ENCODE measurements at regions not wholly inside any gene's neighbourhood (a gene's known extent, or its start where the extent isn't known, plus 50 kb on each side); places are given as distances from the start of the nearest gene placed in this dataset.

DNA sequence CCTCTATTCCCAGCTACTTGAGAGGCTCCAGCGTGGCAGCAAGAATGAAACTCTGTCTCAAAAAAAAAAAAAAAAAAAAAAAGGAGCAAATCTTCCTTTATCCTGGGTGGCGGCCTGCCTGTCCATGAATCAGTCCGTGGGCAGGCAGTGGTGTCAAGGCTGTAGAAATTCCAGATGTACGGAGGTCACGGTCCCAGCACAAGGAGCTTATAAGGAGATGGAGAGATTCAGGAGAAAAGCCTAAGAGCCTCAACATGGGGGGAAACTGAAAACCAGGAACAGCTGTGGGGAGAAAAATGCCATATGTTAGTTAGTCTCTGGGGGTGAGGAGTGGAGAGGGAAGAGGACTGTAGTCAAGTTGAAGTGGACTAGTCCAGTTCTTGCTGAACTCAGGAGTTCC lies 130.5 kb upstream of the CRY1 start (continued):
- no peak for TF ChIP-seq CHD7 (IDR thresholded peaks at IDR 0.05; ENCODE audit: insufficient replicate concordance, low read length)

Measured in H1 (cell line).